HL-60 (cell line): ENCODE measurements at regions not wholly inside any gene's neighbourhood (a gene's known extent, or its start where the extent isn't known, plus 50 kb on each side); places are given as distances from the start of the nearest gene placed in this dataset.

ENCODE experiments used
- CTCF ChIP-seq: IDR thresholded peaks from one replicate; pipeline ENCODE4 v1.5.1; 2011; ENCODE audit warnings: low read length, control low read depth, inconsistent platforms; ENCODE audit not compliant: insufficient read depth
- GABPA ChIP-seq: IDR thresholded peaks from 2 replicates; pipeline ENCODE4 v1.6.1; 2012; ENCODE audit warnings: low read depth
- POLR2AphosphoS5 ChIP-seq: IDR thresholded peaks from 2 replicates; pipeline ENCODE4 v1.6.1; 2012; ENCODE audit warnings: low read depth
- REST ChIP-seq: IDR thresholded peaks from 2 replicates; pipeline ENCODE4 v1.6.1; 2012; ENCODE audit warnings: low read depth; ENCODE audit not compliant: insufficient replicate concordance

- TF ChIP-seq CTCF (no peak), POLR2AphosphoS5 (no peak), REST (no peak), GABPA (no peak)
These were observed 385.3 kb upstream of the WWC1 start for GRCh38 chr5:167905919-167906853.
